ENCODE measurements at regions not wholly inside any gene's neighbourhood (a gene's known extent, or its start where the extent isn't known, plus 50 kb on each side); places are given as distances from the start of the nearest gene placed in this dataset.
"Not testable (repeated sequence)": the region's sequence is repeated elsewhere in the genome, so short reads cannot be mapped to it uniquely, and the experiment has no call there.

DNA sequence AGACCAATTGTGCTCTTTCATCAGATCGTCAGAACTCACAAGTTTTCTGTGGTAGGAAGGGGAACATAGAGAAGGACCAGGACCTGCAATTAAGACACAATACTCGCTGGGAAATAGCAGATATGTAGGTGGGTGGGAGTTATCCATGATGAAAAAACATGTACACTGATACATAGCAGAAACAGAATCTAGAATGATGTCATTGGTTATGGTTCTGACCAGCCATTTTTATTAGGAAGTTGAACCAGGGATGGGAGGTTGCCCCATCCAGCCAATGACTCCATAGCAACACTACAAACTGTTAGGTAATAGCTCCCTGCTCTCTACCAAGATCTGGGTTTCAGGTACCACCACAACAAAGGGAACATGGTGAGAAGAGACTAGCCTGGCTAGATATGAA lies 393.5 kb upstream of the PBX1 start:
- TF ChIP-seq EZH2 (IDR thresholded peaks at IDR 0.05; ENCODE audit: borderline replicate concordance, low read depth, low read length, poor library complexity, severe bottlenecking) = no peak
- Histone ChIP-seq H3K36me3 (ENCODE audit: insufficient read depth, low read length, poor library complexity, severe bottlenecking) (no peaks in the 10 kb centered on the region), H3K4me3 (ENCODE audit: low read depth, low read length, poor library complexity, severe bottlenecking) (no peak overlapping the region), H3K27ac (ENCODE audit: low read depth, low read length, poor library complexity, severe bottlenecking) (no peak overlapping the region), H3K27me3 (replicated peaks; ENCODE audit: insufficient read depth, low read depth, low read length, poor library complexity) (no peaks in the 10 kb centered on the region), H3K9me3 (ENCODE audit: low read depth, low read length, poor library complexity, severe bottlenecking) (no peaks in the 10 kb centered on the region), H3K4me1 (ENCODE audit: insufficient read depth, low read length, poor library complexity, severe bottlenecking) (no peaks in the 10 kb centered on the region)
- intact Hi-C loops (cut with micrococcal nuclease; ENCODE audit: unreplicated experiment) = no loop called here
- CTCF ChIA-PET = no interaction called here
- POLR2A ChIA-PET (ENCODE audit: low non-redundant PET) = no interaction called here
- BruUV-seq (replicated peaks) = no TSS peak
- DNase-seq (ENCODE audit: low spot score) = no peak

DNA sequence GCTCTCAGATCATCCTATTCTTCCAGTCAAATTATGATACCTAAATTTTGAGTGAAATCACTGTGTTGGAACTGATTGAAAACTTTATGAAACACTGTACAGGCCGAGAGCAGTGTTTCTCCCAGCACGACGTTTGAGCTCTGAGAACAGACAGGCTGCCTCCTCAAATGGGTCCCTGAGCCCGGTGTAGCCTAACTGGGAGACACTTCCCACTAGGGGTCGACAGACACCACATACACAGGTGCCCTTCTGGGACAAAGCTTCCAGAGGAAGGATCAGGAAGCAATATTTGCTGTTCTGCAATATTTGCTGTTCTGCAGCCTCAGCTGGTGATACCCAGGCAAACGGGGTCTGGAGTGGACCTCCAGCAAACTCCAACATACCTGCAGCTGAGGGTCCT lies 392.5 kb upstream of the PBX1 start:
- intact Hi-C loops (cut with micrococcal nuclease; ENCODE audit: unreplicated experiment); H3K36me3 ChIP-seq (ENCODE audit: insufficient read depth, low read length, poor library complexity, severe bottlenecking); H3K27me3 ChIP-seq (replicated peaks; ENCODE audit: insufficient read depth, low read depth, low read length, poor library complexity); H3K9me3 ChIP-seq (ENCODE audit: low read depth, low read length, poor library complexity, severe bottlenecking); H3K4me3 ChIP-seq (ENCODE audit: low read depth, low read length, poor library complexity, severe bottlenecking); H3K27ac ChIP-seq (ENCODE audit: low read depth, low read length, poor library complexity, severe bottlenecking); H3K4me1 ChIP-seq (ENCODE audit: insufficient read depth, low read length, poor library complexity, severe bottlenecking); BruUV-seq (replicated peaks): not testable (repeated sequence)
- CTCF ChIA-PET = interaction anchor here (0.7 to 1.1 kb wide), 2 partner anchors 866 to 907 kb away, joined by 3 to 4 read pairs; no protein-coding TSS in a partner anchor
- TF ChIP-seq, protein P1, sequence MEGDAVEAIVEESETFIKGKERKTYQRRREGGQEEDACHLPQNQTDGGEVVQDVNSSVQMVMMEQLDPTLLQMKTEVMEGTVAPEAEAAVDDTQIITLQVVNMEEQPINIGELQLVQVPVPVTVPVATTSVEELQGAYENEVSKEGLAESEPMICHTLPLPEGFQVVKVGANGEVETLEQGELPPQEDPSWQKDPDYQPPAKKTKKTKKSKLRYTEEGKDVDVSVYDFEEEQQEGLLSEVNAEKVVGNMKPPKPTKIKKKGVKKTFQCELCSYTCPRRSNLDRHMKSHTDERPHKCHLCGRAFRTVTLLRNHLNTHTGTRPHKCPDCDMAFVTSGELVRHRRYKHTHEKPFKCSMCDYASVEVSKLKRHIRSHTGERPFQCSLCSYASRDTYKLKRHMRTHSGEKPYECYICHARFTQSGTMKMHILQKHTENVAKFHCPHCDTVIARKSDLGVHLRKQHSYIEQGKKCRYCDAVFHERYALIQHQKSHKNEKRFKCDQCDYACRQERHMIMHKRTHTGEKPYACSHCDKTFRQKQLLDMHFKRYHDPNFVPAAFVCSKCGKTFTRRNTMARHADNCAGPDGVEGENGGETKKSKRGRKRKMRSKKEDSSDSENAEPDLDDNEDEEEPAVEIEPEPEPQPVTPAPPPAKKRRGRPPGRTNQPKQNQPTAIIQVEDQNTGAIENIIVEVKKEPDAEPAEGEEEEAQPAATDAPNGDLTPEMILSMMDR (conservative IDR thresholded peaks at IDR 0.05; ENCODE audit: low read depth, low read length) = peak; percentile 49
- peak; percentile 52 for DNase-seq (ENCODE audit: low spot score)
- POLR2A ChIA-PET (ENCODE audit: low non-redundant PET) = interaction anchor here (0.5 kb wide), 1 partner anchor 114 kb away, joined by 4 read pairs; no protein-coding TSS in a partner anchor

DNA sequence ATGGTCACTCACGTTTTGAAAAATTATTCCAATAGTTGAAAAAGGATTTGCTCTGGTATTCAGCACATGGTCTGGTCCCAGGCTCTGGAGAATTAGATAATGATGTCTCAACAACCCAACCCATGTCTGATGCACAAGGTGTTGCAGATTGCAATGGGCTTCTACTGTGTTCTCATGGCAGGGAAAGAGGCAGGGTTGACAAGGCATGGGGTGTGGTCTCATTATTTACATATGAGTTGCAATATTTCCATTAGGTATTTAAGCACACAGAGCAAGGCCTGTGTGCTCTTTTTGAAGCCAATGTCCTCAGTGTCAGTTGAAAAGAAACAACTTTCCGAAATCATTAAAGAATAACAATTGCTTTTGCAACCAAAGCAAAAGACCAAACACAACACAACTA lies 381.9 kb upstream of the PBX1 start:
- Histone ChIP-seq H3K36me3 (ENCODE audit: insufficient read depth, low read length, poor library complexity, severe bottlenecking) (no peaks in the 10 kb centered on the region), H3K9me3 (ENCODE audit: low read depth, low read length, poor library complexity, severe bottlenecking) (no peaks in the 10 kb centered on the region), H3K4me3 (ENCODE audit: low read depth, low read length, poor library complexity, severe bottlenecking) (no peak overlapping the region), H3K27me3 (replicated peaks; ENCODE audit: insufficient read depth, low read depth, low read length, poor library complexity) (no peaks in the 10 kb centered on the region), H3K4me1 (ENCODE audit: insufficient read depth, low read length, poor library complexity, severe bottlenecking) (no peaks in the 10 kb centered on the region), H3K27ac (ENCODE audit: low read depth, low read length, poor library complexity, severe bottlenecking) (no peak overlapping the region)
- TF ChIP-seq, protein P1 (conservative IDR thresholded peaks at IDR 0.05; ENCODE audit: low read depth, low read length) = no peak
- TF ChIP-seq EZH2 (IDR thresholded peaks at IDR 0.05; ENCODE audit: borderline replicate concordance, low read depth, low read length, poor library complexity, severe bottlenecking) = no peak
- intact Hi-C loops (cut with micrococcal nuclease; ENCODE audit: unreplicated experiment) = no loop called here
- ChIA-PET POLR2A (ENCODE audit: low non-redundant PET) (no interaction called here), CTCF (no interaction called here)
- BruUV-seq (replicated peaks) = no TSS peak
- no peak for DNase-seq (ENCODE audit: low spot score)

DNA sequence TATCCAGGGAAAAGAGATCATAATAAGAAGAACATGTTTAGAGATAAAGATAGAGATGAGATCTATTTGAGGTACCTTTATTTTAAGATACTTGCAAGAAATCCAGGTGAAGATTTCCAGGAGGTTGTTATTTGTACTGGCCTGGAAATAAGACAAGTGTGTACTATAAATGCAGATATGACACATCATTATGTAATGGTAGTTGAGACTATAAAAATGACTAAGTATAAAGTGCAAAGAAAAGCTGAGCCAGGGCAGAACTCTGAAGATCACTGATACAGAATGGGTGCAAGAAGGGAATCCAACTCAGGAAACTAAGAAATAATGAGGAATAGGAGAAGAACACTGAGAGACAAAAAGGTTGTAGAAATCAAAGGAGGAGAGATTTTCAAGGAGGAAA lies 378.2 kb upstream of the PBX1 start:
- no peaks in the 10 kb centered on the region for H3K27me3 ChIP-seq (replicated peaks; ENCODE audit: insufficient read depth, low read depth, low read length, poor library complexity)

More for the DNA sequence above, 378.2 kb upstream of the PBX1 start:
- H3K36me3 ChIP-seq (ENCODE audit: insufficient read depth, low read length, poor library complexity, severe bottlenecking) = no peaks in the 10 kb centered on the region
- TF ChIP-seq EZH2 (IDR thresholded peaks at IDR 0.05; ENCODE audit: borderline replicate concordance, low read depth, low read length, poor library complexity, severe bottlenecking) = no peak
- TF ChIP-seq, protein P1 (conservative IDR thresholded peaks at IDR 0.05; ENCODE audit: low read depth, low read length) = no peak
- no peaks in the 10 kb centered on the region for H3K4me1 ChIP-seq (ENCODE audit: insufficient read depth, low read length, poor library complexity, severe bottlenecking)
- DNase-seq (ENCODE audit: low spot score) = no peak
- no peaks in the 10 kb centered on the region for H3K9me3 ChIP-seq (ENCODE audit: low read depth, low read length, poor library complexity, severe bottlenecking)
- no TSS peak for BruUV-seq (replicated peaks)
- ChIA-PET POLR2A (ENCODE audit: low non-redundant PET) (no interaction called here), CTCF (no interaction called here)
- no peak overlapping the region for H3K27ac ChIP-seq (ENCODE audit: low read depth, low read length, poor library complexity, severe bottlenecking)
- intact Hi-C loops (cut with micrococcal nuclease; ENCODE audit: unreplicated experiment) = no loop called here
- H3K4me3 ChIP-seq (ENCODE audit: low read depth, low read length, poor library complexity, severe bottlenecking) = no peak overlapping the region
